Ectodermal cell (in vitro differentiated cells): ENCODE measurements at regions not wholly inside any gene's neighbourhood (a gene's known extent, or its start where the extent isn't known, plus 50 kb on each side); places are given as distances from the start of the nearest gene placed in this dataset.

ENCODE experiments used
- H3K27ac ChIP-seq: 2 replicates; pipeline ENCODE4 v1.7.0; 2013; ENCODE audit warnings: mild to moderate bottlenecking, low read depth, low read length; ENCODE audit not compliant: insufficient read depth, poor library complexity, severe bottlenecking
- H3K27me3 ChIP-seq: 2 replicates; pipeline ENCODE4 v1.7.0; 2013; ENCODE audit warnings: mild to moderate bottlenecking, low read length; ENCODE audit not compliant: insufficient read depth, control insufficient read depth, poor library complexity, severe bottlenecking
- H3K36me3 ChIP-seq: one replicate; pipeline ENCODE4 v1.7.0; 2013; ENCODE audit warnings: low read length; ENCODE audit not compliant: control insufficient read depth, insufficient read depth
- H3K4me1 ChIP-seq: one replicate; pipeline ENCODE4 v1.7.0; 2013; ENCODE audit warnings: low read length; ENCODE audit not compliant: control insufficient read depth, insufficient read depth
- H3K4me3 ChIP-seq: 2 replicates; pipeline ENCODE4 v1.7.0; 2013; ENCODE audit warnings: low read depth, low read length, control low read depth; ENCODE audit not compliant: insufficient read depth
- H3K9me3 ChIP-seq: 2 replicates; pipeline ENCODE4 v1.7.0; 2013; ENCODE audit warnings: mild to moderate bottlenecking, low read length, moderate library complexity; ENCODE audit not compliant: control insufficient read depth
- WGBS, 2 experiments: methylation state at CpG; one replicate each; pipeline ENCODE4 v1.1.7; 2013; ENCODE audit warnings: missing lambda C conversion rate in 2 of 2; 5-methylcytosine and 5-hydroxymethylcytosine counted together

DNA sequence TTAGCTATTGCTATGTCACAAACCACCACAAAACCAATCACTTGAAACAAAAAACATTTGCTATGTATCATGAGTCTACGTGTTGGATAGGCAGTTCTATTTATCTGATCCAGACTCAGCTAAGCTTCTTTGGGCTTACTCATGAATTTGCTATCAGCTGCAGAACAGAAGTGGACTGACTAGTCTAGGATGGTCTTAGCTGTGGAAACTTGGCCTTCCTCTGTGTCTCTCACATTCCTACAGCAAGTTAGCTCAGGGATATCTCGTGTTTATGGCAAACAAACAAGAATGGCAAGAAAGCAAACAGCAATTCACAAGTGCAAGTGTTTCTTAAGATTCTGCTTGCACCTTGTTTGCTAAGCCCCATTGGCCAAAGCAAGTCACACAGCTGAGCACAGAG is 288.0 kb upstream of the TNP1 start:
- Histone ChIP-seq H3K27me3 (no peaks in the 10 kb centered on the region), H3K4me1 (no peaks in the 10 kb centered on the region), H3K9me3 (no peaks in the 10 kb centered on the region), H3K36me3 (no peaks in the 10 kb centered on the region), H3K4me3 (no peak overlapping the region), H3K27ac (no peak overlapping the region)
- WGBS, 2 experiments: 83 to 85% methylated on average over 2 of the region's 2 CpGs

DNA sequence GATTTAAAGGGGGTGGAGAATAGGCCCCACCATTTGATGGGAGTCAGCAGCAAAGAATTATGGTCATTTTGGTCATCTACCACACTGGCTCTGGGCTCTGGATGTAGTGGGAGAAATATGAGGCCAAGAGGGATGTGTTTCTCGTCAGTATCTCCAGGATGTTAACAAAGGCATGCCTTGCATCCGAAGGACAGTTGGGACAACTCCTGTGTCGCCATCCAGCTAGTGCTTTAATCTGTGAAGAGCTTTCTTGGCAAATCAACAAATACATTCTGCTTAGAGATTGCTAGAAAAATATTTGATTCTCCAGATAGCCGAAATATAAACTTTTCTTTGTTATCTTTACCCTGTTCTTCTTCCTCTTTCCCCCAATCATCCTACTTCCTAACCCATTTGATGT is 287.1 kb upstream of the TNP1 start:
- H3K4me3 ChIP-seq: no peak overlapping the region
- no peaks in the 10 kb centered on the region for H3K4me1 ChIP-seq
- no peaks in the 10 kb centered on the region for H3K36me3 ChIP-seq
- WGBS, 2 experiments: 95 to 97% methylated on average over 4 of the region's 4 CpGs
- H3K27me3 ChIP-seq: no peaks in the 10 kb centered on the region
- peaks cover 3% of the 10 kb centered on the region for H3K9me3 ChIP-seq
- no peak overlapping the region for H3K27ac ChIP-seq

DNA sequence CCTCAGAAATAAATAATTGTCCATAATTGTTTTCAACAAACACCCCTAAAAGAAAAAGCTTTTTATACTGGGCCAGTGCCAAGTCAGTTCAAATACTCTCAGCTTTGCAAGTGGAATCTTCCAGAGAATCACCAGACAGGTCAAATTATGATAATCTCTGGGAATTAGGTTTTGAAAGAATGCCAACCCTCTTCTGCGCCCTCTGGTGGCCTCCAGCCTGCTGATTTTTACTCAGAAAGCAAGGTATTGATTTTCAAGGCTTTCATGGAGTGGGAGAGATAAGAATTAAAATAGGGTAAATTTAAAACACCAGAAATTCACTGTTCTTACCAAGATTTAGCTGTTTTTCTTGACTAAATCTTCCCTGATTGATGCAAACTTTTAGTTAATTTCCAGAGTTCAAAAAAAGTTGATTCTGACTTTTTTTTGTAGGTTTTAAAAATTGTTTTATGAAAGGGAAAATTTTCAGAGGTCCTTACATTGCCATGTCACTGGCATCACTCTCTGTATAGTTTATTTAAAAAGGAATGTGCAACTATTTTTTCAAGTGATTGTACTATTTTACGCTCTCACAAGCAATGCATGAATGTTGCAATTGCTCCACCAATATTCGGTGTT is 282.9 kb upstream of the TNP1 start:
- peaks cover 3% of the 10 kb centered on the region for H3K9me3 ChIP-seq
- no peaks in the 10 kb centered on the region for H3K36me3 ChIP-seq
- H3K4me3 ChIP-seq: no peak overlapping the region
- WGBS, 2 experiments: 69 to 78% methylated on average over 3 of the region's 3 CpGs
- H3K4me1 ChIP-seq: no peaks in the 10 kb centered on the region
- no peaks in the 10 kb centered on the region for H3K27me3 ChIP-seq
- no peak overlapping the region for H3K27ac ChIP-seq

DNA sequence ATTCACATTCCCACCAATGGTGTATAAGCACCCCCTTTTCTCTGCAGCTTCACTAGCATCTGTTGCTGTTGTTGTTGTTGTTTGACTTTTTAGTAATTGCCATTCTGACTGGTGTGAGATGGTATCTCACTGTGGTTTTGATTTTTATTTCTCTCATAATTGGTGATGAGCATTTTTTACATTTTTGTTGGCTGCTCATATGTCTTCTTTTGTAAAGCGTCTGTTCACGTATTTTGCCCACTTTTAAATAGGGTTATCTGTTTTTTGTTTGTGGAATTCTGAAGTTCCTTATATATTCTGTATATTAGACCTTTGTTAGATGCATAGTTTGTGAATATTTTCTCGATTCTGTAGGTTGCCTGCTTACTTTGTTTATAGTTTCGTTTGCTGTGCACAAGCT is 278.4 kb upstream of the TNP1 start:
- no peaks in the 10 kb centered on the region for H3K4me1 ChIP-seq
- no peaks in the 10 kb centered on the region for H3K27me3 ChIP-seq
- H3K9me3 ChIP-seq: peaks cover 3% of the 10 kb centered on the region
- no peak overlapping the region for H3K4me3 ChIP-seq
- WGBS, 2 experiments: 91 to 95% methylated on average over 4 of the region's 4 CpGs
- H3K36me3 ChIP-seq: no peaks in the 10 kb centered on the region
- no peak overlapping the region for H3K27ac ChIP-seq

DNA sequence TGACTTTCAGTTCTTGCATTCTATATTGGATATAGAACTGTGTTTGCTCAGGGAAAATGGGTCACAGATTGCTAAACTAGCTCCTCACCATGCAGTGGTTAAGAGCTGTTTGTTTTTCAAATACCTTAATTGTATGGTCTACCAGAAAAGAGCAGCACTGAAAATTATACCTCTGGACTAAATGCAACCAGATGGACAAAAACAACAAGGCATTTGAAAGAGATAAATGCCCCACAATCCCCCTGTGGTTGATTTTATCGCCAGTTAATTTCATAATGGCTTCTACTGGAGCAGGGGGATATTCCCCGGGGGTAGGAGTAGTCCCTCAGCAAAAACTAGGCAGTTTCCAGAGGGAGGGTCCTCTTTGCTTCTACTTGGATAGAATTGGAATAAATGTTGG is 267.9 kb upstream of the TNP1 start:
- 96 to 99% methylated on average over 2 of the region's 2 CpGs for WGBS, 2 experiments
- H3K27me3 ChIP-seq: no peaks in the 10 kb centered on the region

DNA sequence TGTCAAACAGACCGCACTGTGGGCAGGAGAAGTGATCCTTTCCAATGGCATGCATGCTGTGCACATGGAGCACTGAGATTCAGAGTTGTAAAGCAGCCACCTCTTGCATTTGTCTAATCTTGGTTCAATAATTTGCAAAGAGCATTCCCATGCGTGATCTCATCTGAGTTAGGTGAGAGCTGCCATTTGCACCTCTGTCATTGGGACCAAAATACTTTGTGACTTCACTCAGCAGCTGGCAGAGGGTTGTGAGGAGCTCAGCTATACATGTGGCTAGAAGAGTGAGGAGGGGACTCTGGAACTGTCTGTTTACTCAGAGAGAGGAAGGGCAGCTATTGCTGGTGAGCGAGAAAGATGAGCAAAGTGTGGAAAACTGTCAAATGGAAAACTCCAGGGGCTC is 265.1 kb upstream of the TNP1 start:
- Histone ChIP-seq H3K27ac (no peak overlapping the region), H3K4me1 (no peaks in the 10 kb centered on the region), H3K9me3 (no peaks in the 10 kb centered on the region), H3K36me3 (no peaks in the 10 kb centered on the region), H3K4me3 (no peak overlapping the region), H3K27me3 (no peaks in the 10 kb centered on the region)
- 97 to 99% methylated on average over 3 of the region's 3 CpGs for WGBS, 2 experiments

More for the DNA sequence above, 267.9 kb upstream of the TNP1 start:
- H3K4me3 ChIP-seq: no peak overlapping the region
- H3K27ac ChIP-seq: no peak overlapping the region
- H3K4me1 ChIP-seq: no peaks in the 10 kb centered on the region
- H3K36me3 ChIP-seq: no peaks in the 10 kb centered on the region
- no peaks in the 10 kb centered on the region for H3K9me3 ChIP-seq

DNA sequence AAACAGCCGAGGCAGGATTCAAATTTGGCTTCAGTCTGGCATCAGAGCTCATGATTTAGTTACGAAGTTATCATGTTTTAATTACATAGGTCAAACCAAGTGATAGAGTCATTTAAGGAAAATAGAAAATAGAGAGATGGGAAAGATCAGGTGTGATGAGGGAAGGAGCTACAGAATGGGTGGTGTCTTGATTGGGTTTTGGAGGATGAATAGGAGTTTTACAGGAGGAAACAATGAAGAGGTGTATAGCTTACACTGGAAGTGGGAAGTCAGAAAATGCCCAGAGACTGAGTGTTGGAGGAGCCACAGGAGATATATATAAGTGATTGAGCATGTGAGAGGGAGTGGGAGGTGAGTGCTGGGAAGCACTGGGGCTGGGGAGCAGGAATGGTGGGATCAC is 264.2 kb upstream of the TNP1 start:
- Histone ChIP-seq H3K4me3 (no peak overlapping the region), H3K27ac (no peak overlapping the region), H3K9me3 (no peaks in the 10 kb centered on the region), H3K27me3 (no peaks in the 10 kb centered on the region), H3K4me1 (no peaks in the 10 kb centered on the region), H3K36me3 (no peaks in the 10 kb centered on the region)
- 93 to 96% methylated on average over 2 of the region's 2 CpGs for WGBS, 2 experiments

DNA sequence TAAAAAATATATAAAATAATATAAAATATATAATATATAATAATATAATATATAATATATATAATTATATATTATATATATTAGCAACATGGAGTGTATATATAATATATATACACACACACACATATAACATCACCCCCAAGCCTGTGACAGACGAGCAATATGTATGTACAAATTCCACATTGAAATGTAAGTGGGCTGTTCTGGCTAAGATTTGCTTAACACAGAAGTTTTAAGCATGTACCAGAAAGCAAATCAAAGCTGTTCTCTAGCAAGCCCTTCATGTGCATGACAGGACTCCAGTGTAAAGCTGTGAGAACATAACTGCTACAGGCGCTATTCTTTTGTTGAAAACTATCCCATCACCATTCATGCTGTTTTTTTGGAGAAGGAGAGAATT is 261.7 kb upstream of the TNP1 start:
- Histone ChIP-seq H3K4me1 (no peaks in the 10 kb centered on the region), H3K27ac (no peak overlapping the region), H3K4me3 (no peak overlapping the region), H3K9me3 (no peaks in the 10 kb centered on the region), H3K36me3 (no peaks in the 10 kb centered on the region), H3K27me3 (no peaks in the 10 kb centered on the region)
- WGBS, 2 experiments: 95 to 100% methylated on average over 1 to 2 of the region's 2 CpGs

DNA sequence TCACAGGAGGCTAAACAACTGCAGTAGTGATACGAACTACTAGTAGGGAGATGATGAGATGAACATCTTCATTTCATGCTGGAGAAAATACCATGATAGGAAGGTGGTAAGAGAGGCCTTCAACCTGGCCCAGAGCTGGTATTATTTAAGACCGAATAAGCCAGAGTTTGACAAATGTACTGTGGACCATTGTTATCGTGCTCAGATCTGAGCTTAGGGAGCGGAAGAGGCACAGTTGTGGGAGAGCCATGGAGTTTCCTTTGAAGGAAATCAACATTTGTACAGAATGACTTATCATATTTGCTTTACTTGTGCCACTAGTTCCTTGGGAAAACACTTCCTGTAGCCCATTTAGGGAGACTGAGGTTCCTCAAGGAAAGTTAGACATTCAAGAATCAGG is 260.6 kb upstream of the TNP1 start:
- Histone ChIP-seq H3K4me3 (no peak overlapping the region), H3K4me1 (no peaks in the 10 kb centered on the region), H3K27ac (no peak overlapping the region), H3K36me3 (no peaks in the 10 kb centered on the region), H3K27me3 (no peaks in the 10 kb centered on the region), H3K9me3 (no peaks in the 10 kb centered on the region)
- 96 to 98% methylated on average over 4 of the region's 4 CpGs for WGBS, 2 experiments

DNA sequence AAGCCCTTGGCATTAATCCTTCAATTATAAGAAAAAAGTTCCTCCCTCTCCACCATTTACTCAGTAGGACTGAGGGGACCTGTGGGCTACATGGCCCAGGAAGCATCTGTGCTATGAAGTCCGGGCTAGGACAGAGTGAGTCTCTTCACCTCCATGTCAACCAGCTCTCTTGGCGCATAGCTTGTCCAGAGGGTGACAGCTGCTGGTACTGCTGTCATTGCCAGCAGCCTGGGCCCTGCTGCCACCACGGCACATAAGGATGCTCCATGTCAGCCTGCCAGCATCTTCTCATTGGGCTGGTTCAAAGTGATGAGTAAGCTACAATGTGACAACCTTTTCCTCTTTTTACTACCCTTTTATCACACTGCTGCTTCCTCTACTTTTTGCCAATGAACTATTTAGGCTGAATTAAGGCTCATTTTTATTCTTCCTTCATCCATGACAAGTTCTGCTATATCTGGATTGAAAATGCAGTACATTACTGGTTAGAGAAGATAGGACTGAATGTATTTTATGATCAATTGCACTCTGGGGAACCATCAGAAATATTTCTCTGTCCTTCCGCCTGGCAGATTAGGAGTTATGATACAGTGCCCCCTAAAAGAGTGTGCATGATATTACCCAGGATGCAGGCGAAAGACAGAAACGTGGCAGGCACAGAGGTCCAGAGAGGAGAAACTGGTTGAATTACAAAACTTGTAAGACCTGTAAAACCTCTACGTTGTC is 258.9 kb upstream of the TNP1 start:
- WGBS, 2 experiments: 94 to 96% methylated on average over 7 of the region's 7 CpGs
- Histone ChIP-seq H3K4me1 (no peaks in the 10 kb centered on the region), H3K9me3 (no peaks in the 10 kb centered on the region), H3K4me3 (no peak overlapping the region), H3K27me3 (no peaks in the 10 kb centered on the region), H3K27ac (no peak overlapping the region), H3K36me3 (no peaks in the 10 kb centered on the region)
